SU-DHL-6 (cell line): ENCODE measurements at regions not wholly inside any gene's neighbourhood (a gene's known extent, or its start where the extent isn't known, plus 50 kb on each side); places are given as distances from the start of the nearest gene placed in this dataset.
"Not testable (repeated sequence)": the region's sequence is repeated elsewhere in the genome, so short reads cannot be mapped to it uniquely, and the experiment has no call there.

Source experiments
- H2AFZ ChIP-seq: fragments of 200-600 bp; sonication (generic); 2 replicates; pipeline ENCODE4 v1.6.1; 2014; ENCODE audit warnings: low read depth, mild to moderate bottlenecking, moderate library complexity, mixed read lengths, antibody characterized with exemption, low read length; ENCODE audit not compliant: severe bottlenecking
- H3F3A ChIP-seq: fragments of 200-600 bp; shearing (Covaris generic); 2 replicates; pipeline ENCODE4 v1.6.0; 2016; ENCODE audit warnings: antibody characterized with exemption, mild to moderate bottlenecking; ENCODE audit not compliant: insufficient read depth
- H3K27ac ChIP-seq: fragments of 200-600 bp; sonication (generic); 2 replicates; pipeline ENCODE4 v1.5.1; 2016; ENCODE audit warnings: low read depth, mild to moderate bottlenecking, low read length, moderate library complexity, mixed read lengths
- H3K27me3 ChIP-seq: fragments of 200-600 bp; sonication (generic), shearing (Covaris generic); 2 replicates; pipeline ENCODE4 v1.6.0; 2014; ENCODE audit warnings: mild to moderate bottlenecking, low read length
- H3K36me3 ChIP-seq: fragments of 200-600 bp; sonication (generic); 2 replicates; pipeline ENCODE4 v1.6.1; 2014; ENCODE audit warnings: mild to moderate bottlenecking, low read length, mixed read lengths
- H3K4me2 ChIP-seq: fragments of 300-600, 200-600 bp; shearing (Covaris generic), sonication (generic); 2 replicates; pipeline ENCODE4 v1.6.0; 2014; ENCODE audit warnings: low read length, low read depth, mild to moderate bottlenecking; ENCODE audit not compliant: poor library complexity, severe bottlenecking
- H3K4me3 ChIP-seq: fragments of 200-600 bp; sonication (generic); 2 replicates; pipeline ENCODE4 v1.5.1; 2014; ENCODE audit warnings: antibody characterized with exemption, low read length, mild to moderate bottlenecking, mixed read lengths; ENCODE audit not compliant: insufficient read depth, poor library complexity, severe bottlenecking
- H3K79me2 ChIP-seq: fragments of 200-600 bp; sonication (generic); 2 replicates; pipeline ENCODE4 v1.6.1; 2014; ENCODE audit warnings: mild to moderate bottlenecking, low read length, moderate library complexity; ENCODE audit not compliant: insufficient read depth
- H3K9ac ChIP-seq: fragments of 200-600 bp; sonication (generic); 2 replicates; pipeline ENCODE4 v1.7.0; 2014; ENCODE audit warnings: mild to moderate bottlenecking, low read length
- H3K9me2 ChIP-seq: fragments of 200-600 bp; sonication (generic); replicated peaks from 2 replicates; pipeline ENCODE4 v1.6.1; 2014; ENCODE audit warnings: low read length; ENCODE audit not compliant: insufficient read depth
- H3K9me3 ChIP-seq: fragments of 200-600 bp; sonication (generic); 2 replicates; pipeline ENCODE4 v1.6.1; 2014; ENCODE audit warnings: low read length, mixed read lengths; ENCODE audit not compliant: insufficient read depth
- H4K20me1 ChIP-seq: fragments of 200-600 bp; sonication (generic); 2 replicates; pipeline ENCODE4 v1.6.1; 2014; ENCODE audit warnings: low read depth, mild to moderate bottlenecking, antibody characterized with exemption, low read length, moderate library complexity, mixed read lengths
- CTCF ChIP-seq: fragments of 200-600 bp; sonication (generic); IDR thresholded peaks from one replicate; pipeline ENCODE4 v1.5.1; 2017; ENCODE audit warnings: antibody characterized with exemption, mild to moderate bottlenecking, low read length, moderate library complexity; ENCODE audit not compliant: insufficient read depth, poor library complexity, severe bottlenecking
- EZH2phosphoT487 ChIP-seq: fragments of 200-600 bp; sonication (generic), shearing (Covaris generic); conservative IDR thresholded peaks from 2 replicates; pipeline ENCODE4 v1.6.1; 2018; ENCODE audit warnings: mild to moderate bottlenecking, antibody characterized with exemption, low read length, moderate library complexity, mixed read lengths

GRCh38 chr6:50404643-50405042 lies 308.7 kb upstream of the TFAP2D start:
- Histone ChIP-seq H3K4me2 (no peak overlapping the region), H3K4me3 (no peak overlapping the region), H3K27ac (no peak overlapping the region), H3K79me2 (no peaks in the 10 kb centered on the region), H3K27me3 (0 out of 2 replicates have a peak, but pooled peaks cover 2% of the 10 kb centered on the region), H2AFZ (no peak overlapping the region), H3K9me3 (peaks cover 3% of the 10 kb centered on the region; the same call in 1 of the 2 replicates), H3K9me2 (0 out of 2 replicates have a peak, but pooled peaks cover 4% of the 10 kb centered on the region), H3F3A (no peaks in the 10 kb centered on the region), H3K36me3 (no peaks in the 10 kb centered on the region), H4K20me1 (no peaks in the 10 kb centered on the region), H3K9ac (no peak overlapping the region)
- TF ChIP-seq CTCF, result no peak
- no peak for TF ChIP-seq EZH2phosphoT487

- H3K36me3 ChIP-seq, result no peaks in the 10 kb centered on the region
- no peak overlapping the region for H3K27ac ChIP-seq
- TF ChIP-seq CTCF, result no peak
- TF ChIP-seq EZH2phosphoT487, result no peak
- no peaks in the 10 kb centered on the region for H3K79me2 ChIP-seq
- no peak overlapping the region for H2AFZ ChIP-seq
- no peak overlapping the region for H3K4me3 ChIP-seq
- no peaks in the 10 kb centered on the region for H3K27me3 ChIP-seq
- no peak overlapping the region for H3K9ac ChIP-seq
- H3K9me3 ChIP-seq, result no peaks in the 10 kb centered on the region
- no peaks in the 10 kb centered on the region for H4K20me1 ChIP-seq
- no peaks in the 10 kb centered on the region for H3F3A ChIP-seq
- H3K4me2 ChIP-seq, result no peak overlapping the region
- H3K9me2 ChIP-seq, result no peaks in the 10 kb centered on the region
Observed at GRCh38 chr6:50410579-50410978, 302.7 kb upstream of the TFAP2D start.

GRCh38 chr6:50421041-50421440 lies 292.3 kb upstream of the TFAP2D start:
- H3K27me3 ChIP-seq, result not testable (repeated sequence)

GRCh38 chr6:50427267-50427666 lies 286.1 kb upstream of the TFAP2D start:
- no peak overlapping the region for H3K9ac ChIP-seq
- H3K4me3 ChIP-seq, result no peak overlapping the region
- no peak overlapping the region for H3K27ac ChIP-seq
- H2AFZ ChIP-seq, result no peak overlapping the region
- H3K79me2 ChIP-seq, result no peaks in the 10 kb centered on the region
- TF ChIP-seq EZH2phosphoT487, result no peak
- TF ChIP-seq CTCF, result no peak
- no peaks in the 10 kb centered on the region for H3K36me3 ChIP-seq
- H3K27me3 ChIP-seq, result no peaks in the 10 kb centered on the region
- H3F3A ChIP-seq, result no peaks in the 10 kb centered on the region
- 0 out of 2 replicates have a peak, but pooled peaks cover 3% of the 10 kb centered on the region for H3K9me3 ChIP-seq
- no peaks in the 10 kb centered on the region for H4K20me1 ChIP-seq
- H3K9me2 ChIP-seq, result no peaks in the 10 kb centered on the region
- no peak overlapping the region for H3K4me2 ChIP-seq

More at GRCh38 chr6:50421041-50421440, 292.3 kb upstream of the TFAP2D start:
- not testable (repeated sequence) for H3K4me2 ChIP-seq, H3K4me3 ChIP-seq, H4K20me1 ChIP-seq, H3K79me2 ChIP-seq, H3K36me3 ChIP-seq, H3K9me2 ChIP-seq, H3F3A ChIP-seq, H3K27ac ChIP-seq, H3K9ac ChIP-seq, H3K9me3 ChIP-seq, H2AFZ ChIP-seq
